A549 (cell line): ENCODE measurements at regions not wholly inside any gene's neighbourhood (a gene's known extent, or its start where the extent isn't known, plus 50 kb on each side); places are given as distances from the start of the nearest gene placed in this dataset.

Source experiments
- ATAC-seq, 2 experiments: fragments of 200-7000 bp in 1 of 2; fragments of >200 bp in 1 of 2; cut with Nextera tagmentation in 1 of 2; cut with Tn5 transposase in 1 of 2; 3 replicates each; pipeline versions ENCODE4 v1.8.0 to v1.9.1; 2018 to 2020; ENCODE audit warnings: mild to moderate bottlenecking in 1 of 2, moderate library complexity in 1 of 2
- CTCF ChIA-PET: fragments of 300-600 bp; sonication (Branson Sonifier 250); formaldehyde crosslinking; extraction: SDS; loops from one replicate; lab custom pipeline; 2021; ENCODE audit warnings: antibody characterized with exemption, inconsistent platforms; lab: Yijun Ruan, JAX
- POLR2A ChIA-PET: fragments of 350-600 bp; formaldehyde crosslinking; extraction: SDS; loops from one replicate; lab custom pipeline; 2021; ENCODE audit warnings: antibody characterized with exemption, inconsistent platforms; lab: Yijun Ruan, JAX
- DNase-seq, 2 experiments: peaks; one replicate each; pipeline versions ENCODE4 v3.0.0 to v3.0.0-alpha.2; 2011 to 2016; ENCODE audit warnings: low read depth in 1 of 2, low spot score in 1 of 2
- FAIRE-seq: peaks from 2 replicates; lab custom pipeline; 2011; peaks lifted over from hg19 to GRCh38; lab: Jason Lieb, UNC
- H3K27ac ChIP-seq, 2 experiments: fragments of >200 bp; sonication (Bioruptor Twin); formaldehyde crosslinking; 3 replicates each; pipeline ENCODE4 v1.5.1; 2016 to 2017
- H3K4me1 ChIP-seq: fragments of >200 bp; sonication (Bioruptor Twin); formaldehyde crosslinking; 3 replicates; pipeline ENCODE4 v1.6.1; 2016
- H3K4me2 ChIP-seq: fragments of >200 bp; sonication (Bioruptor Twin); formaldehyde crosslinking; 3 replicates; pipeline ENCODE4 v1.6.1; 2016
- H3K4me3 ChIP-seq: fragments of >200 bp; sonication (Bioruptor Twin); formaldehyde crosslinking; 3 replicates; pipeline ENCODE4 v1.5.1; 2016
- H3K9me3 ChIP-seq: fragments of >200 bp; sonication (Bioruptor Twin); formaldehyde crosslinking; 3 replicates; pipeline ENCODE4 v1.6.1; 2016
- ATOH8 ChIP-seq: fragments of 250-450 bp; sonication (Bioruptor Pico); IDR thresholded peaks from 2 replicates; pipeline ENCODE4 v1.5.0; 2020; ENCODE audit warnings: low read depth, mild to moderate bottlenecking, moderate library complexity
- BCL3 ChIP-seq: fragments of >200 bp; sonication (Bioruptor Twin); formaldehyde crosslinking; IDR thresholded peaks from 3 replicates; pipeline ENCODE4 v1.6.1; 2016
- CBX2 ChIP-seq: fragments of 200-600 bp; sonication (generic); IDR thresholded peaks from 2 replicates; pipeline ENCODE4 v1.6.1; 2016; ENCODE audit warnings: low read depth, mild to moderate bottlenecking, borderline replicate concordance
- CEBPB ChIP-seq, 2 experiments: fragments of >200 bp in 1 of 2; sonication (Bioruptor Twin) in 1 of 2; formaldehyde crosslinking in 1 of 2; IDR thresholded peaks; 2 replicates each; pipeline ENCODE4 v1.6.1; 2012 to 2016
- CTCF ChIP-seq: fragments of >200 bp; sonication (Bioruptor Twin); formaldehyde crosslinking; IDR thresholded peaks from 3 replicates; pipeline ENCODE4 v1.5.1; 2016
- FOXS1 ChIP-seq: fragments of 250-450 bp; sonication (Bioruptor Pico); IDR thresholded peaks from 2 replicates; pipeline ENCODE4 v1.5.0; 2020; ENCODE audit warnings: mild to moderate bottlenecking, moderate library complexity
- HES2 ChIP-seq: fragments of >200 bp; sonication (Bioruptor Twin); formaldehyde crosslinking; IDR thresholded peaks from 2 replicates; pipeline ENCODE4 v1.6.1; 2016
- HMGXB4 ChIP-seq: fragments of 250-450 bp; sonication (Bioruptor Pico); IDR thresholded peaks from 2 replicates; pipeline ENCODE4 v1.5.0; 2021; ENCODE audit warnings: mild to moderate bottlenecking, moderate library complexity, borderline replicate concordance
- HOXB5 ChIP-seq: fragments of 250-450 bp; sonication (Bioruptor Pico); IDR thresholded peaks from 2 replicates; pipeline ENCODE4 v1.5.0; 2020; ENCODE audit warnings: mild to moderate bottlenecking, moderate library complexity
- JUN ChIP-seq, 2 experiments: fragments of >200 bp; sonication (Bioruptor Twin); formaldehyde crosslinking; IDR thresholded peaks; 2 replicates in 1 of 2; 3 replicates in 1 of 2; pipeline ENCODE4 v1.6.1; 2016 to 2017
- KDM5A ChIP-seq: fragments of 200-600 bp; sonication (generic); IDR thresholded peaks from 2 replicates; pipeline ENCODE4 v1.6.1; 2016; ENCODE audit warnings: antibody characterized with exemption, mild to moderate bottlenecking
- MYC ChIP-seq: IDR thresholded peaks from 2 replicates; pipeline ENCODE4 v1.6.1; 2012; ENCODE audit warnings: mild to moderate bottlenecking, inconsistent platforms, low read length, improper control_type of control experiment, borderline replicate concordance
- NPAS2 ChIP-seq: fragments of 250-450 bp; sonication (Bioruptor Pico); IDR thresholded peaks from 2 replicates; pipeline ENCODE4 v1.8.0; 2022; ENCODE audit warnings: mild to moderate bottlenecking, moderate library complexity, borderline replicate concordance
- PBX3 ChIP-seq: IDR thresholded peaks from 2 replicates; pipeline ENCODE4 v1.6.1; 2012
- POLR2A ChIP-seq: IDR thresholded peaks from 2 replicates; pipeline ENCODE4 v1.6.1; 2012; ENCODE audit warnings: mild to moderate bottlenecking, low read length
- REST ChIP-seq: fragments of 200-600 bp; sonication (generic); IDR thresholded peaks from 2 replicates; pipeline ENCODE4 v1.6.1; 2016; ENCODE audit warnings: antibody characterized with exemption, mild to moderate bottlenecking, moderate library complexity
- RFX5 ChIP-seq: fragments of 450-650 bp; IDR thresholded peaks from 2 replicates; pipeline ENCODE4 v1.7.1; 2014; ENCODE audit warnings: antibody characterized with exemption, mild to moderate bottlenecking, moderate library complexity
- RNF2 ChIP-seq: fragments of 200-600 bp; sonication (generic); IDR thresholded peaks from 2 replicates; pipeline ENCODE4 v1.6.1; 2016; ENCODE audit warnings: low read depth, mild to moderate bottlenecking, antibody characterized with exemption, moderate library complexity, borderline replicate concordance
- SMC3 ChIP-seq: fragments of >200 bp; sonication (Bioruptor Twin); formaldehyde crosslinking; IDR thresholded peaks from 3 replicates; pipeline ENCODE4 v1.6.1; 2018; ENCODE audit warnings: inconsistent platforms
- SREBF2 ChIP-seq: fragments of 450-650 bp; IDR thresholded peaks from 2 replicates; pipeline ENCODE4 v1.6.1; 2014; ENCODE audit warnings: mild to moderate bottlenecking, moderate library complexity
- TP53 ChIP-seq: fragments of 250-450 bp; sonication (Bioruptor Pico); IDR thresholded peaks from 2 replicates; pipeline ENCODE4 v1.5.0; 2021; ENCODE audit warnings: mild to moderate bottlenecking, moderate library complexity
- ZFP36 ChIP-seq: fragments of 450-650 bp; IDR thresholded peaks from 2 replicates; pipeline ENCODE4 v1.6.1; 2014; ENCODE audit warnings: borderline replicate concordance; ENCODE audit not compliant: partially characterized antibody
- ZSCAN20 ChIP-seq: fragments of 250-450 bp; sonication (Bioruptor Pico); IDR thresholded peaks from 2 replicates; pipeline ENCODE4 v1.8.0; 2022; ENCODE audit warnings: mild to moderate bottlenecking, moderate library complexity
- WGBS: methylation state at CpG from one replicate; pipeline ENCODE4 v1.1.6; 2017; ENCODE audit errors: missing lambda C conversion rate; 5-methylcytosine and 5-hydroxymethylcytosine counted together

GRCh38 chr12:19666070-19666469 lies 226.8 kb downstream of the AEBP2 start:
- POLR2A ChIA-PET: no interaction called here
- no peak overlapping the region for H3K4me3 ChIP-seq
- FAIRE-seq: no peak
- DNase-seq: no peak
- H3K27ac ChIP-seq: no peak overlapping the region
- no peak overlapping the region for H3K4me2 ChIP-seq
- H3K4me1 ChIP-seq: no peaks in the 10 kb centered on the region
- CTCF ChIA-PET: no interaction called here
- no peak for ATAC-seq
- H3K9me3 ChIP-seq: no peaks in the 10 kb centered on the region
- TF ChIP-seq NPAS2 (CRISPR knock-in tag) (no peak), PBX3 (no peak), RFX5 (no peak)
- TF ChIP-seq, all 56 proteins: peak for 0

- 85% methylated on average over 1 of the region's 1 CpG for WGBS
- TF ChIP-seq FOXS1 (CRISPR knock-in tag): no peak
- no peak for TF ChIP-seq TP53 (CRISPR knock-in tag)
- no peak for TF ChIP-seq SMC3
- no peak for TF ChIP-seq POLR2A
- TF ChIP-seq BCL3: no peak
- no peak for TF ChIP-seq KDM5A
- TF ChIP-seq RNF2: no peak
- no peak for TF ChIP-seq JUN (IDR thresholded peaks at IDR 0.05)
- TF ChIP-seq ZSCAN20 (CRISPR knock-in tag): no peak
- TF ChIP-seq CBX2: no peak
- TF ChIP-seq SREBF2: no peak
- no peak for TF ChIP-seq HOXB5
- no peak for TF ChIP-seq ZFP36
- no peak for TF ChIP-seq REST
- no peak for TF ChIP-seq MYC
- TF ChIP-seq HES2: no peak
- TF ChIP-seq HMGXB4 (CRISPR knock-in tag): no peak
- no peak for TF ChIP-seq CTCF
- TF ChIP-seq ATOH8 (CRISPR knock-in tag): no peak
- TF ChIP-seq CEBPB (IDR thresholded peaks at IDR 0.05): no peak
- no peak overlapping the region for H3K27ac ChIP-seq
- H3K4me1 ChIP-seq: no peaks in the 10 kb centered on the region
- FAIRE-seq: no peak
- CTCF ChIA-PET: no interaction called here
- no peak for DNase-seq
- no peak for ATAC-seq
- H3K9me3 ChIP-seq: no peaks in the 10 kb centered on the region
- POLR2A ChIA-PET: no interaction called here
- no peak overlapping the region for H3K4me3 ChIP-seq
- no peak overlapping the region for H3K4me2 ChIP-seq
Observed at GRCh38 chr12:19669793-19670192, 230.5 kb downstream of the AEBP2 start.
